ENCODE measurements at regions not wholly inside any gene's neighbourhood (a gene's known extent, or its start where the extent isn't known, plus 50 kb on each side); places are given as distances from the start of the nearest gene placed in this dataset.

DNA sequence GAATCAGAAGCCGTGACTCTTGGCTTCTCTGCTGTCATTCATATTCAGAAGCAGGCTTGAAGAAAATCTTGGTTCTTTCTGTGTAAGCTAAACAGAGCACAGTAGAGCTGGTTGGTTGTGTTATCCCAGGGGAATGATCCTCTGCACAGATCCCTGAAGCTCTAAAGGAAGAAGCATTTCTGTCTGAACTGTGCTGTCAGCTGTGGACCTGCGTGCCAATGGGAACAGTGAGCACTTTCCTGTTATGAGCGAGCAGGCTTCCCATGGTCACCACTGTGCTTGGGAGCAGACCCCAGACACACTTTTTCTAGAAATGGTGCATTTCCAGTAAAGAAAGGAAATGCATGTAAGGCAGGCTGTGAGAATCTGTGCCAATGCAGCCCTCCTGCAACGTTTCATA, 490.2 kb downstream of the EPM2A start:
- Histone ChIP-seq H3K9me3 (no peaks in the 10 kb centered on the region), H3K36me3 (no peaks in the 10 kb centered on the region), H3K27me3 (no peaks in the 10 kb centered on the region), H3K4me1 (0 out of 2 replicates have a peak, but pooled peaks cover 5% of the 10 kb centered on the region), H3K4me3 (ENCODE audit: low read depth, low read length) (no peak overlapping the region)
- TF ChIP-seq, protein P1, sequence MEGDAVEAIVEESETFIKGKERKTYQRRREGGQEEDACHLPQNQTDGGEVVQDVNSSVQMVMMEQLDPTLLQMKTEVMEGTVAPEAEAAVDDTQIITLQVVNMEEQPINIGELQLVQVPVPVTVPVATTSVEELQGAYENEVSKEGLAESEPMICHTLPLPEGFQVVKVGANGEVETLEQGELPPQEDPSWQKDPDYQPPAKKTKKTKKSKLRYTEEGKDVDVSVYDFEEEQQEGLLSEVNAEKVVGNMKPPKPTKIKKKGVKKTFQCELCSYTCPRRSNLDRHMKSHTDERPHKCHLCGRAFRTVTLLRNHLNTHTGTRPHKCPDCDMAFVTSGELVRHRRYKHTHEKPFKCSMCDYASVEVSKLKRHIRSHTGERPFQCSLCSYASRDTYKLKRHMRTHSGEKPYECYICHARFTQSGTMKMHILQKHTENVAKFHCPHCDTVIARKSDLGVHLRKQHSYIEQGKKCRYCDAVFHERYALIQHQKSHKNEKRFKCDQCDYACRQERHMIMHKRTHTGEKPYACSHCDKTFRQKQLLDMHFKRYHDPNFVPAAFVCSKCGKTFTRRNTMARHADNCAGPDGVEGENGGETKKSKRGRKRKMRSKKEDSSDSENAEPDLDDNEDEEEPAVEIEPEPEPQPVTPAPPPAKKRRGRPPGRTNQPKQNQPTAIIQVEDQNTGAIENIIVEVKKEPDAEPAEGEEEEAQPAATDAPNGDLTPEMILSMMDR (IDR thresholded peaks at IDR 0.05; ENCODE audit: low read depth, low read length) = no peak
- peak; percentile 38 for DNase-seq

DNA sequence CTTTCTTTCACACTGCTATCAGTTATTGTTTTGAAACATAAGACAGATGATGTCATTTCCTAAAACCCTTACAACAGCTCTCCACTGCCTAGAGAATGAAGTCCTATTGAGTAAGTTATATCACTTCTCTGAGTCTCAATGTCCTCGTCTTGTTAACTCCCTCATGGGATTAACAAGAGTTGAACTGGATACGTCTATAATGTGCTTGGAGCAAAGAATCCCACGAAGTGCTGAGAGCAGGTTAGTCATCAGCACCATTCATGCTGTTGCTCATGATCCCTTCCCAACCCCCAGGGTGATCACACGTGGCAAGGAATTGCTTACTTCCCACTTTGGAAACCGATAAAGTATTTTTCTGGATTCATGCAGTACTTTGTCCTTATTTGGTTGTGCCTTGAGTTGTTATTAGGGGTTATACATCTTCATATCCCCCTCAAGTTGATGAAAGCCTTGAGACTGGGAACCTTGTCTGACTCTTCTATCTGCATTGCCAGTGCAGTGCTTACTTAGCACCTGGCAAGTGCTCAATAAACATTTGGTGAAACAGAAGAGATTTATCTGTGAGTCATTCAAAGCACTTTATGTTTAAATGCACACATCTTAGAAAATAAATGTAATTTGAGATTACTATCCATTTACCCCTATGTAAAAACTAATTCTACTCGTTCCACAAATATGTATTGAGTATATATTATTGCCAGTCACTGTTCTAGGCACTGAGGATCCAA, 487.5 kb downstream of the EPM2A start:
- Histone ChIP-seq H3K4me3 (ENCODE audit: low read depth, low read length) (no peak overlapping the region), H3K36me3 (no peaks in the 10 kb centered on the region), H3K9me3 (no peaks in the 10 kb centered on the region), H3K4me1 (peaks cover 5% of the 10 kb centered on the region; the same call in 1 of the 2 replicates), H3K27me3 (no peaks in the 10 kb centered on the region)
- TF ChIP-seq, protein P1 (IDR thresholded peaks at IDR 0.05; ENCODE audit: low read depth, low read length) = no peak
- no peak for DNase-seq

DNA sequence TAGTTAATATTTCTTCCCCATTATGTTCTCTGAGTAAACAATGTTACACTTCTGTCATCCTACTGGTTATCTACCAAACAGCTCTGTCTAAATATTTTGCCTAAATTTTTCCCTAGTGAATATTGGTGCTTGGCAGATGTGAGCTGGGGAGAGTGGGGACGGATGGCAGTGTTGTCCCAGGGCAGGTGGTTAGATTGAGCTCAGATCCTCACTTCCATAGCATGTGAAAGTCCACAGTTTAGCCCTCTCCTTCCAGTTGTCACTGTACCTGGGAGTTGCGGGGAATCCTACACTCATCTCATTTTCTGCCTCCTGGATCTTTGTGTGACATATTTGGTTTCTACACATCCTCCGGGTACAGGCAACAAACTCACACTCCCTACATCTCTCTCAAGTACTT, 484.9 kb downstream of the EPM2A start:
- H3K27me3 ChIP-seq = no peaks in the 10 kb centered on the region
- no peaks in the 10 kb centered on the region; the same call in 1 of the 2 replicates for H3K4me1 ChIP-seq
- TF ChIP-seq, protein P1 (IDR thresholded peaks at IDR 0.05; ENCODE audit: low read depth, low read length) = no peak
- DNase-seq = no peak
- no peaks in the 10 kb centered on the region for H3K36me3 ChIP-seq
- H3K4me3 ChIP-seq (ENCODE audit: low read depth, low read length) = no peak overlapping the region
- no peaks in the 10 kb centered on the region for H3K9me3 ChIP-seq

DNA sequence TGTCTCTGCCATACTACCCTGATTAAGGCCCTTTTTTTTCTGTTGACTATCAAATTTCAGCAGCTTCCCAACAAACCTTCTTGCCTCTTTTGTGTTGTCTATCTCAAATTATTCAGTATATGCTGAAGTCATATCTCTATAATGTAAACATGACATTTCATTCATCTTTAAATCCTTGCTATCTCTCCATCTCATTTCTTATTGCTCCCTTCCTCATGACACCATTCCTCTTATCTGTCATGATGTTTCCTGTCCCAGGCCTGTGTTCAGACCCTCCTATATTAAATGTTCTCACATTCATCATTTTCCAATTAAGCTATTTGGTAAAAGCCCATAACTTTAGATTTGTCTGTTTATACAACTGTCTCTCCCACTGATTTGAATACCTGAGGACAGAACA, 482.6 kb downstream of the EPM2A start:
- Histone ChIP-seq H3K4me3 (ENCODE audit: low read depth, low read length) (no peak overlapping the region), H3K9me3 (no peaks in the 10 kb centered on the region), H3K27me3 (no peaks in the 10 kb centered on the region), H3K4me1 (no peaks in the 10 kb centered on the region; the same call in 1 of the 2 replicates), H3K36me3 (no peaks in the 10 kb centered on the region)
- TF ChIP-seq, protein P1 (IDR thresholded peaks at IDR 0.05; ENCODE audit: low read depth, low read length) = no peak
- no peak for DNase-seq

DNA sequence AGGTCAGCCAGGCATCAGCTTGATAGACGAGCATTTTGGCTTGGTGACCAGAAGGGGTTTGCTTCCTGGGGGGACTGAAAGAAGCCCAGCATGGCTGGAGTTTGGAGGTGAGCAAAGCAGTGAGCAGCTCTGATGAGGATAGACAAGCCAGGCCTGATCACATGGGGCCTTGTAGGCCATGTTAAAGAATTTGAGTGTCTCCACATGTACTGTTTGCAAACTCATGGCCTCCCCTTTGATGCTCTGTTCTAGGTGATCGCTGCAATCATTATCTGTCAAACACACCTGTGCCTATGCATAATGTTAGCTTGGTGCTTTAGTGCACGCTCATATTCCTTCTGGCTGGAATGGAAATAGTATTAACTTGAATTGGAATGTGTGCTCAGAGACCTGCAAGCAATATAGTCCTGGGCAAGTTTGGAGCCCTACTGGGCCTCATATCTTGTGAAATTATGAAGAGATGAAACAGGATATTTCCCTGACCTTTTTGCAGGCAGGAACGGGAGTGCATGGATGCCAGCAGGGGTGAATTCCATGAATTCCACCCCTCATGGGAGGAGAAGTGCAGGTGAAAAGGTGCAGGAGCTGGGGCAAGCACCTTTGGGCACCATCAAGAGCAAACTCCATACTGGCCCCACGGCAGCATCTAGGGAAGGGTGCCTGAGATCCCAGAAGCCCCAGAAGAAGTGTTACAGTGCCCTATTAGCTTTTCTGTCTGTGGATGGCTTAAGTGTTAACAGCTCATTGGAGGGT, 480.5 kb downstream of the EPM2A start:
- TF ChIP-seq, protein P1 (IDR thresholded peaks at IDR 0.05; ENCODE audit: low read depth, low read length) = no peak
- H3K9me3 ChIP-seq = no peaks in the 10 kb centered on the region
- H3K36me3 ChIP-seq = no peaks in the 10 kb centered on the region
- no peaks in the 10 kb centered on the region; the same call in 1 of the 2 replicates for H3K4me1 ChIP-seq
- no peaks in the 10 kb centered on the region for H3K27me3 ChIP-seq
- no peak overlapping the region for H3K4me3 ChIP-seq (ENCODE audit: low read depth, low read length)
- no peak for DNase-seq

DNA sequence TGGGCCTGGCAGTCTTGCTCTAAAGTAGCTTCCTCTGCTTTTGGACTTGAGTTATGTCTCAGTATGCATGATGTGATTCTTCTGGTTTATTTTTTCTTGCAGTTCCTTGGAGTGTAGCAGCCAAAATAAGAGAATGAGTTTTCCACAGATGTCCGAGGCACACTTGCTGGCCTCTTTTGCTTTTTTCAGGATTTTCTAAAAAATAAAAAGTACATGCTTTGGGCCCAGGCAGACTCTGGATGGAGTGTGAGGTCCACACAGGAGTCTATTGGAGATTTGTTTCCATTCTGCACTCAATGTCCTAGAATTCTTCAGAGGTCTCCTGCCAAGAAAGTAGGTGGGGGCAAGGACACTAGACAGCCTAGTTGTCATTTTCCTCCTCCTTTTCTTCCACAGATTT, 477.6 kb downstream of the EPM2A start:
- no peak for DNase-seq
- Histone ChIP-seq H3K9me3 (no peaks in the 10 kb centered on the region), H3K4me3 (ENCODE audit: low read depth, low read length) (no peak overlapping the region), H3K4me1 (no peaks in the 10 kb centered on the region; the same call in none of the 2 replicates), H3K27me3 (no peaks in the 10 kb centered on the region), H3K36me3 (no peaks in the 10 kb centered on the region)
- TF ChIP-seq, protein P1 (IDR thresholded peaks at IDR 0.05; ENCODE audit: low read depth, low read length) = no peak
